Adrenal gland (tissue), 5 donors: ENCODE measurements at regions not wholly inside any gene's neighbourhood (a gene's known extent, or its start where the extent isn't known, plus 50 kb on each side); places are given as distances from the start of the nearest gene placed in this dataset.

Experiments used
- CTCF ChIP-seq, 6 experiments: fragments of 450-650 bp in 4 of 6; fragments of 200-600 bp in 2 of 6; sonication (generic) in 1 of 6; IDR thresholded peaks; 1 replicate in 5 of 6; 2 replicates in 1 of 6; pipeline versions ENCODE4 v1.5.1 to v1.8.0; 2016 to 2021; ENCODE audit warnings: antibody characterized with exemption in 6 of 6, mild to moderate bottlenecking in 2 of 6, moderate library complexity in 1 of 6
- POLR2A ChIP-seq, 2 donors: fragments of 450-650 bp; IDR thresholded peaks; one replicate each; pipeline ENCODE4 v1.6.1; 2017; ENCODE audit warnings: antibody characterized with exemption in 2 of 2, mild to moderate bottlenecking in 2 of 2, moderate library complexity in 1 of 2
- donor health status: DM: no; HTN: no; CAD: no.

- TF ChIP-seq CTCF (IDR thresholded peaks at IDR 0.05) (no peak), POLR2A (IDR thresholded peaks at IDR 0.05) (no peak)
Observed at GRCh38 chr9:100848726-100849125, 179.8 kb upstream of the PLPPR1 start.
